GM21529 (cell line): ENCODE measurements at regions not wholly inside any gene's neighbourhood (a gene's known extent, or its start where the extent isn't known, plus 50 kb on each side); places are given as distances from the start of the nearest gene placed in this dataset.
"Not testable (repeated sequence)": the region's sequence is repeated elsewhere in the genome, so short reads cannot be mapped to it uniquely, and the experiment has no call there.

Source experiments
- ATAC-seq: cut with Tn5 transposase; IDR thresholded peaks from one replicate; pipeline ENCODE4 v1.9.1; 2021; ENCODE audit not compliant: unreplicated experiment

- ATAC-seq = no peak
Measured at GRCh38 chr1:173341971-173342370, 134.8 kb upstream of the TNFSF4 start.

DNA sequence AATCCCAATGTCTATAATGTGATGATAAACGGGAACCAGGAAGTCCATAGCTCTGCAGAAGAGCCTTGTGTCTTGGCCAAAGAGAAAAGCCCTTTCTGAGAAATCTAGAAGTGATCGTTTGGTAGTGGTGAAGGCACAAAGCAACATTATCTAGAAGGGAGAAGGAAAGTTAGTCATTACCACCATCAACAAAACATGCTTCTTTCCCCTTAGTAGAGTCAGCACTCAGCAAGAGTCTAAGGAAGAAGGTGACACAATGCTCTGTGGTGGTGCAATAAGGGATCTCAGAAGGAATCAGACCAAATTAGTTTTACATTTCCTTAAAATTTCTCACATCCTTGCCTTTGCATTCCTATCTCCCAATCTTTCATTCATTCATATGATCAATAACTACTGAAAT lies 134.4 kb upstream of the PRDX6 start:
- ATAC-seq = no peak

- ATAC-seq = no peak
Measured at GRCh38 chr1:173344034-173344743, 132.9 kb upstream of the PRDX6 start.

- no peak for ATAC-seq
Measured at GRCh38 chr1:173347282-173347818, 129.8 kb upstream of the PRDX6 start.

DNA sequence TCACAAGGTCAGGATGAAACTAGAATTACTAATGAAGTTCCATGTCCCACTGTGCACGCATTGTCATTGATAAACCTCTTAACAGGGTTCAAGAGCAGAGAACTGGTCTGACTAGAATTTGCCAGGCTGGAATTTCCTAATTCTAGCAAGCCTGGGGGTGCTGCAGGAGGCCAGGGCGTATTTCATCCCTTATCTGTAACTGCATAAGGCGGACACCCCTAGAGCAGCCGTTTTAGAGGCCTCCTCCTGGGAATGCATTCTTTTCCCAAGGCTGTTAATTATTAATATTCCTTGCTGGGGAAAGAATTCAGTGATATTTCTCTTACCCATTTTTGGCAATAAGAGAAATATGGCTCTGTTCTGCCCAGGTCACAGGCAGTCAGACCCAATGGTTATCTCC lies 124.5 kb upstream of the PRDX6 start:
- not testable (repeated sequence) for ATAC-seq

- ATAC-seq = no peak
Measured at GRCh38 chr1:173353350-173353749, 123.8 kb upstream of the PRDX6 start.

- ATAC-seq = no peak
Measured at GRCh38 chr1:173354937-173355280, 122.2 kb upstream of the PRDX6 start.

GRCh38 chr1:173355281-173356031 lies 121.7 kb upstream of the PRDX6 start:
- ATAC-seq = peak; percentile 55

DNA sequence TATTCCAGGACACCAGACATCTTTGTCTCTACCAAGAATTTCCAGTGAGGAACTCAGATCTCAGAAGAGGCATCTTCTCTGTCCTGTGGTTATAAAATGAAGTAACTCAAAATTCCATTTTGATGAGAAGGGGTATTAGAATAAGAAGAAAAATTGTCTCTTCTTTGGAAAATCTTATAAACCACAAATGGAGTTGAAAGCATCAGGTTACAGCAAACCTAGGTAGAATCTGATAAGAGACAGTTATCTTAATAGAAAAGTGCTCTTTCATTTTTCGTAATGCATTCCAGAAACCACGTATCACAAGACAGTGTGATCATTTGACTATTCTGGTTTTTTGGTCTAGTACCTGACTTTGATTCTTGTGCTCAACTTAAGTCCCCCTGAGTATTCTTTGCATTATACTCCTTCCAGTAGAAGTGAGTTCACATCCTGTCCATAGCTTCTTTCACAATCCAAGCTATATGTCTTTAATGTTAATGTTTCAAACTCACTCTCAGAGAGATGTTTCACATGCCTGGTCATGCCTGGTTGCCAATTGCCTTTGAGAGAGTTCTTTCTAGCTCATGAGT lies 120.9 kb upstream of the PRDX6 start:
- ATAC-seq = peak; percentile 51

DNA sequence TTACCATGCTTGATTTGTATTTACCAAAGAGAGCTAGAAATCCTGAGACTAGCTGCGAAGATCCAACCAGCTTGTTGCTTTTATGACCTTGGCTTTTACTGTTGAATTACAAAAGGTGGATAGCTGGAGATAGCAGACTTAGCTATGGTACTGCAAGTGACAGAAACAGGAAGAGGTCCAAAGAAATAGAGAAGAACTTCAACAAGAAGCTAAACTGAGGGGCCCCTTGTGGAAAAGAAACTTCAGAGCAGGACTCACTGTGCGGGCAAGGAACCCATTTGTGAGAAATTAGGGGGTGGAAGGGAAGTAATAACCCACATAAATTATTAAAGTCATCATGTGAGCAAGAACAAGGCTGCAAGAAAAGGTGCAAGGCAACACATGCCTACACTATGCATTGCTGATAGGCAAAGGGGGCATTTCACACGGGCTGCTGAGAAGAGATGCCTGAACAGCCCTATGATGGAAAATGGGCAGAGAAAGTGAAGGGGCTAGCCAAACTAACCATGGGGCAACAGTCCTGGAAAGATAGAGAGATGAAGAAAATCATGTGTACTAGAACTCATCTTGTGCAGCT lies 116.6 kb upstream of the PRDX6 start:
- ATAC-seq = no peak

DNA sequence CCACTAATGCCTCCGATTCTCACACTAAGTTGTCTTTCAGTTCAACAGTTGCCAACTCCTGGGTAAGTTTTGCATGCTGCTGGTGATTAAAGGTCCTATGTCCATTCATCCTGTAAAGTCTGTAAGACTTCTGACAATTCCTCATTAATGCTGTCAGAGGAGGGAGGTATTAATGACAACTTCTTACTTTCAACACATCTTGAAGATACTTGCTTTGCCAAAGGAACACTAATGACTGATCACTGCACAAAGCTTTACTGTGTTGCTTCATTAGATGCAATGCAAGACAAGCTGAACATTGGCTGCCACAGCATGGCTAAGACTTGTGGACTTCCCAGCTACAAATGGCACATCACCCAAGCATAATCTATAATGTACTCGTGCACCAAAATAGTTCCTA lies 114.6 kb upstream of the PRDX6 start:
- no peak for ATAC-seq

DNA sequence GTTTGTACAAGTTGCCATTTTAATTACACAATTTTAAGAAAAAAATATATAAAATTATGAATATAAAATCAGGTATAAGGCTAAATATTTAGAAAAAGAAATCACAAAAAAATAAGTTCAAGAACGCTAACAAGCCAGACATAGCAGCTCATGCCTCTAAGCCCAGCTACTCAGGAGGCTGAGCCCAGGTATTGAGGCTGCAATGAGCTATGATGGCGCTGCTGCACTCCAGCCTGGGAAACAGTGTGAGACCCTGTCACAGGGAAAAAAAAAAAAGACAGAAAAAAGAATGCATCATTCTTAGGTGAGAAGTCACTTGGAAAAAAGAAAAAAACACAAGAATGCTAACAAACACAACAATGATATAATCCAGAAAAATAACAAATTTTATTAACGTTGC lies 112.3 kb upstream of the PRDX6 start:
- ATAC-seq = no peak

DNA sequence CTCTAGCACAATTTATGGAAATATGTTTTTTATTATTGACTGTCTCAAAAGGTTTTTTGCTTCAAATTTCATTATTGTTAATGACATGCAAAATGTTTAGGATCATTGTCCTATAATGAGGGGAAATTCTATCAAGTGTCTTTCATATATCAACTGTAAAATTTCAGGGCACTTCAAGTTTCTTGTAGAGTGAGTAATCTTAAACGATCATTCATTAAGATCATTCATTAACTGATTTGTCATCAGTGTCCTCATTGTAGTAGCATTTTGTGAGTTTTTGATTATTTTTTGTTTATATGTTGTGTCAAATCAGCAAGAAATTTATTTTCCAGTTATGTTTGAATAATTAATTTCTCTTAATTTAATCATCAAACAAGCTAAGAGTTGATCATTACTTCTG lies 111.8 kb upstream of the PRDX6 start:
- ATAC-seq = no peak

DNA sequence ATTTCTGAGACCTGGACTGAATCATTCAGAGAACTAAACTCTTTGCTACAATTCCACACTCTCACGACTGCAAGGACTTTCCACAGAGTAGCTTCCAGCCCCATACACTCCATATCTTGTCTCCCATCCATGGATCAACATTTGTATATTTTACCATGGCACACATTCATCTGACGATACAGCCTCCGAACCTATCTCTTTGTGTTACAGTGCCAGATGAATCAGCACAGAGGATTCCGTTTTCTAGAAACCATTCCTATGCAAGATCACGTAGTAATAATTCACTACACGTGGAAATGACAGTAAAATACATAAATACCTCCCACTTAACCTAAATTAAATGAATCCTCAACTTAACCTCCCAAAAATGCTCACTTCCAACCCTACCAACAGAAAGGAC lies 110.0 kb upstream of the PRDX6 start:
- no peak for ATAC-seq

DNA sequence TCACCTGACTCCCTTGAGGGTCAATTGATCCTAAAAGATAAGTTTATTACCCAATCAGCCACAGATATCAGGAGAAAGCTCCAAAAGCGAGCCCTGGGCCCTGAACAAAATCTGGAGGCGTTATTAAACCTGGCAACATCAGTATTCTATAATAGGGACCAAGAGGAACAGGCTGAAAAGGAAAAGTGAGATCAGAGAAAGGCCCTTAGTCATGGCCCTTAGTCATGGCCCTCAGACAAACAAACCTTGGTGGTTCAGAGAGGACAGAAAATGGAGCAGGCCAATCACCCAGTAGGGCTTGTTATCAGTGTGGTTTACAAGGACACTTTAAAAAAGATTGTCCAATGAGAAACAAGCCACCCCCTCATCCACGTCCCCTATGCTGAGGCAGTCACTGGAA lies 106.5 kb upstream of the PRDX6 start:
- ATAC-seq = not testable (repeated sequence)

- not testable (repeated sequence) for ATAC-seq
Measured at GRCh38 chr1:173376065-173376464, 101.1 kb upstream of the PRDX6 start.

- no peak for ATAC-seq
Measured at GRCh38 chr1:173377266-173377665, 99.9 kb upstream of the PRDX6 start.

DNA sequence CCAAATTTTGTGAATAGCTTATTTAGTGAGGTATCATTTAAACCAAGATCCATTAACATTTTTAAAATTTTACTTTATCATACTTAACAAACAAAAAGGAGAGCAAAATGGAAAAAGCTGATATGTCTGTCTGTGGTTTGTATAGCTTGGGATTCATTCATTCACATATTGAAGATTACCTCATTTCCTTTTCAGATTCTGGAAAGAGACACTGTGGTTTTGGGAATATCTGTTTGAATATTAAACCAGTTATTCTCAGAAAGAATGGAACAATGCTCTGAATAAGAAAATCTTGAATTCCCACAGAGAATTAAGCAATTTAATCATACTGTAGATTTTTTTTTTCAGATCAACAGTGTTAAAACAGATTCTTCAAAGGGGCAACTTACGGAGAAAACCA lies 93.8 kb upstream of the PRDX6 start:
- ATAC-seq = no peak

- ATAC-seq = no peak
Measured at GRCh38 chr1:173388352-173388751, 88.8 kb upstream of the PRDX6 start.

- ATAC-seq = no peak
Measured at GRCh38 chr1:173392895-173393658, 84.1 kb upstream of the PRDX6 start.

DNA sequence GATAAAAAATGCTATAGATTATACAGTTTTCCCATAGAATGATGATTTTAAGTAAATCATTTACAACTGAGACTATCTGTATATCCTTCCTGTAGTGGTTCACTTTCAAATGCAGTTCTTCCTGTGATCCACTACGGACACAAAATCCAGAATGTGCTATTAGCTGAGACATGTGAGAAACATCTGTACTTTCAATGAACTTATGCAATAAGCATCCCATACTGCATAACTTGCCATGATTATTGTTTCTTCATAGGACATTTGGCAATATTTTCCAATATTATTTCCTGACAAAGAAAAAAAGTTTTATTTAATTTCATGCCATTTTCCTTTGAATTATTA lies 83.5 kb upstream of the PRDX6 start:
- no peak for ATAC-seq
